MM.1S (cell line): ENCODE measurements at regions not wholly inside any gene's neighbourhood (a gene's known extent, or its start where the extent isn't known, plus 50 kb on each side); places are given as distances from the start of the nearest gene placed in this dataset.

Experiments used
- DNase-seq: peaks from one replicate; pipeline ENCODE4 v3.0.0-alpha.2; 2015
- H2AFZ ChIP-seq: fragments of 300-600 bp; sonication (generic); 2 replicates; pipeline ENCODE4 v1.6.0; 2016; ENCODE audit warnings: antibody characterized with exemption, low read length
- H3F3A ChIP-seq: fragments of 300-600 bp; sonication (generic); 2 replicates; pipeline ENCODE4 v1.6.1; 2016; ENCODE audit warnings: mild to moderate bottlenecking, antibody characterized with exemption, low read length, moderate library complexity, mixed read lengths; ENCODE audit not compliant: insufficient read depth
- H3K27ac ChIP-seq: fragments of 300-600 bp; sonication (generic); 2 replicates; pipeline ENCODE4 v1.5.1; 2016; ENCODE audit warnings: mild to moderate bottlenecking, low read length
- H3K27me3 ChIP-seq: fragments of 300-600 bp; sonication (generic); replicated peaks from 2 replicates; pipeline ENCODE4 v1.6.0; 2016; ENCODE audit warnings: low read length; ENCODE audit not compliant: insufficient read depth
- H3K36me3 ChIP-seq: fragments of 300-600 bp; sonication (generic); replicated peaks from 2 replicates; pipeline ENCODE4 v1.6.1; 2016; ENCODE audit warnings: mild to moderate bottlenecking, low read length, mixed read lengths; ENCODE audit not compliant: insufficient read depth
- H3K4me1 ChIP-seq: fragments of 300-600 bp; sonication (generic); 2 replicates; pipeline ENCODE4 v1.6.1; 2016; ENCODE audit warnings: low read length, mixed read lengths
- H3K4me2 ChIP-seq: fragments of 300-600 bp; sonication (generic); 2 replicates; pipeline ENCODE4 v1.6.0; 2016; ENCODE audit warnings: low read depth, low read length
- H3K4me3 ChIP-seq: fragments of 300-600 bp; sonication (generic); 2 replicates; pipeline ENCODE4 v1.5.1; 2016; ENCODE audit warnings: low read length, mixed read lengths
- H3K79me2 ChIP-seq: fragments of 300-600 bp; sonication (generic); 2 replicates; pipeline ENCODE4 v1.6.1; 2016; ENCODE audit warnings: mixed run types, low read length, mixed read lengths
- H3K9ac ChIP-seq: fragments of 300-600 bp; sonication (generic); 2 replicates; pipeline ENCODE4 v1.6.1; 2016; ENCODE audit warnings: low read length, mixed read lengths
- H3K9me2 ChIP-seq: fragments of 300-600 bp; sonication (generic); replicated peaks from 2 replicates; pipeline ENCODE4 v1.6.1; 2016; ENCODE audit warnings: mild to moderate bottlenecking, low read length, mixed read lengths; ENCODE audit not compliant: insufficient read depth
- H3K9me3 ChIP-seq: fragments of 300-600 bp; sonication (generic); replicated peaks from 2 replicates; pipeline ENCODE4 v1.6.1; 2016; ENCODE audit warnings: mild to moderate bottlenecking, low read length, mixed read lengths; ENCODE audit not compliant: insufficient read depth
- H4K20me1 ChIP-seq: fragments of 300-600 bp; sonication (generic); 2 replicates; pipeline ENCODE4 v1.6.1; 2016; ENCODE audit warnings: mild to moderate bottlenecking, low read length, moderate library complexity, mixed read lengths; ENCODE audit not compliant: insufficient read depth
- EZH2 ChIP-seq: fragments of 300-600 bp; sonication (generic); optimal IDR thresholded peaks from 2 replicates; pipeline ENCODE3; 2017; ENCODE audit warnings: low read depth, mild to moderate bottlenecking, antibody characterized with exemption, low read length, mixed read lengths
- EZH2phosphoT487 ChIP-seq: fragments of 300-600 bp; sonication (generic); IDR thresholded peaks from 2 replicates; pipeline ENCODE4 v1.6.1; 2018; ENCODE audit warnings: antibody characterized with exemption, low read length
- TF ChIP-seq, protein P1 (sequence below): fragments of 300-600 bp; sonication (generic); IDR thresholded peaks from 2 replicates; pipeline ENCODE4 v1.5.1; 2016; ENCODE audit warnings: antibody characterized with exemption, low read length, mixed read lengths

DNA sequence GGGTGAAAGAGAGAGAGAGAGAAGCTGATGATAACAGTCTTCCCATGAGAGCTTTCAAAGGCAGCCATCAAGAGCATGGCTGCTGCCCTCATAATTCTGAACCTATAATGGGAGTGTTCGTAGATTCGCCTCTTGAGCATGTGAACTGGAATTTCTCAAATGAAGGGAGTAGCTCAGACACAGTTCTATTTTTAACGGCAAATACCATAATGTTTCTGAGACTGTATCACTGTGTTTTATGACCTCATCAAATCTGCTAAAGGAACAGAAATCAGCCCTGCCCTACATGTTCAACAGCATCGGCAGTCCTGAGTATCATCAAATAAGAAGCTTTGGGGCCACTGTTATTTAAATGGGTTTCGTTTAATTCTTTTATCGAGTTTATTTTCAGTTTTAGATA, 645.6 kb downstream of the GALR1 start:
- no peak for DNase-seq
- H3K9ac ChIP-seq: no peak overlapping the region
- no peak overlapping the region for H3K27ac ChIP-seq
- no peaks in the 10 kb centered on the region for H3K9me3 ChIP-seq
- H4K20me1 ChIP-seq: no peaks in the 10 kb centered on the region
- H3F3A ChIP-seq: no peaks in the 10 kb centered on the region
- no peak overlapping the region for H3K4me2 ChIP-seq
- TF ChIP-seq, protein P1, sequence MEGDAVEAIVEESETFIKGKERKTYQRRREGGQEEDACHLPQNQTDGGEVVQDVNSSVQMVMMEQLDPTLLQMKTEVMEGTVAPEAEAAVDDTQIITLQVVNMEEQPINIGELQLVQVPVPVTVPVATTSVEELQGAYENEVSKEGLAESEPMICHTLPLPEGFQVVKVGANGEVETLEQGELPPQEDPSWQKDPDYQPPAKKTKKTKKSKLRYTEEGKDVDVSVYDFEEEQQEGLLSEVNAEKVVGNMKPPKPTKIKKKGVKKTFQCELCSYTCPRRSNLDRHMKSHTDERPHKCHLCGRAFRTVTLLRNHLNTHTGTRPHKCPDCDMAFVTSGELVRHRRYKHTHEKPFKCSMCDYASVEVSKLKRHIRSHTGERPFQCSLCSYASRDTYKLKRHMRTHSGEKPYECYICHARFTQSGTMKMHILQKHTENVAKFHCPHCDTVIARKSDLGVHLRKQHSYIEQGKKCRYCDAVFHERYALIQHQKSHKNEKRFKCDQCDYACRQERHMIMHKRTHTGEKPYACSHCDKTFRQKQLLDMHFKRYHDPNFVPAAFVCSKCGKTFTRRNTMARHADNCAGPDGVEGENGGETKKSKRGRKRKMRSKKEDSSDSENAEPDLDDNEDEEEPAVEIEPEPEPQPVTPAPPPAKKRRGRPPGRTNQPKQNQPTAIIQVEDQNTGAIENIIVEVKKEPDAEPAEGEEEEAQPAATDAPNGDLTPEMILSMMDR: no peak
- no peak for TF ChIP-seq EZH2
- no peak for TF ChIP-seq EZH2phosphoT487
- no peaks in the 10 kb centered on the region for H3K36me3 ChIP-seq
- no peaks in the 10 kb centered on the region for H3K9me2 ChIP-seq
- no peaks in the 10 kb centered on the region for H3K27me3 ChIP-seq
- H3K79me2 ChIP-seq: no peaks in the 10 kb centered on the region
- no peak overlapping the region for H3K4me3 ChIP-seq
- no peaks in the 10 kb centered on the region for H3K4me1 ChIP-seq
- no peak overlapping the region for H2AFZ ChIP-seq

DNA sequence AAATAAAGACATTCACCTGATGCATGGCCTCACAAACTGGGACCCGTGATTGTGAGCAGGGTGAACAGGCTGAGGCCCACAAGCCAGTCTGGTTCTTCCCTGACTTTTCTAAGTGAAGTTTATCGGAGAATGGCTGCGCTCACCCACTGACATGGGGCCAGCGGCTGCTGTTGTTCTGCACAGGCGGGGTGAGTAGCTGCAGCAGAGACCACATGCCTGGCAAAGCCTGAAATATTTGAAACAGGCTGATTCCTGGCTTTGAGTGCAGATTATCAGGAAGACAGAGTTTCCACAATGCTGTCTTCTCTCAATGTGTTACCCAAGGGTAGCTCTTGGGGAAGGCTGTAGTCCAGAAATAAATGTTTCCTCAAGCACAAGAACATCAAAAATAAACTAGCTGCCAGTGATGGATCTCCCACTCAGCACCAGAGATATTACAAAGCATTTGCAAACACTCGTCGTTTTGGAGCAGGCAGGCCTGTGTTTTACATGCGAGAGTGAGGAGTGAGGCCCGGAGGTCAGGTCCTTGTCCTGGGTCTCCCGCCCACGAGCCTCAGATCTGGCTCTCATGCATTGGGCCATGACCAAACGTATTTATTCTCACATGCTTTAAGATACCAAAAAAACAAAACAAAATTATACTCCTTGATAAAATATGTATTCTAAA, 647.1 kb downstream of the GALR1 start:
- Histone ChIP-seq H3K79me2 (no peaks in the 10 kb centered on the region), H3K27ac (no peak overlapping the region), H3K9me3 (no peaks in the 10 kb centered on the region), H3K27me3 (no peaks in the 10 kb centered on the region), H3K9me2 (no peaks in the 10 kb centered on the region), H2AFZ (no peak overlapping the region), H3F3A (no peaks in the 10 kb centered on the region), H3K4me1 (no peaks in the 10 kb centered on the region), H3K4me3 (no peak overlapping the region), H4K20me1 (no peaks in the 10 kb centered on the region), H3K4me2 (no peak overlapping the region), H3K36me3 (no peaks in the 10 kb centered on the region), H3K9ac (no peak overlapping the region)
- TF ChIP-seq, protein P1: no peak
- no peak for TF ChIP-seq EZH2
- no peak for TF ChIP-seq EZH2phosphoT487
- DNase-seq: no peak

DNA sequence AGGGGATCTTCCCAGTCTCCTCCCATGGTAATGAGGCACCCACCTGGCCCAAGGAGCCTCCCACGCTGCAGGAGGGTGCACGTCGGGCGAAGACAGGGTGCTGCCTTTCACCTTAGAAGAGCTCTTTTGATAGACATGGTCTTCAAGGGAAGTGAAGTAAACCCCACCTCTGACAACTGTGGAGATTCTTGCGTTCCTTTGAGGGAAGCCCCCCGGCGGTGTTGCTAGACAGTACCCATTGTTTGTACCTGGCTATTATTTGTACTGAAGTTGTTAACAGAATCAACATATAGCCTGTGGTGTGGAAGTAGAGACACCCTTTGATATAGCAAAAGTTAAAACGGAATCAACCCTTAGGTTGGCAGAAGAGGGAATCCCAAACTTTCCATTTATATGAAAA, 648.0 kb downstream of the GALR1 start:
- Histone ChIP-seq H3K36me3 (no peaks in the 10 kb centered on the region), H3K9me3 (no peaks in the 10 kb centered on the region), H3K4me3 (no peak overlapping the region), H3F3A (no peaks in the 10 kb centered on the region), H3K9ac (no peak overlapping the region), H4K20me1 (no peaks in the 10 kb centered on the region), H3K27ac (no peak overlapping the region), H3K27me3 (no peaks in the 10 kb centered on the region), H2AFZ (no peak overlapping the region), H3K9me2 (no peaks in the 10 kb centered on the region), H3K79me2 (no peaks in the 10 kb centered on the region), H3K4me1 (no peaks in the 10 kb centered on the region), H3K4me2 (no peak overlapping the region)
- TF ChIP-seq EZH2: no peak
- TF ChIP-seq, protein P1: no peak
- TF ChIP-seq EZH2phosphoT487: no peak
- DNase-seq: no peak
